ENCODE measurements at regions not wholly inside any gene's neighbourhood (a gene's known extent, or its start where the extent isn't known, plus 50 kb on each side); places are given as distances from the start of the nearest gene placed in this dataset.
"Not testable (repeated sequence)": the region's sequence is repeated elsewhere in the genome, so short reads cannot be mapped to it uniquely, and the experiment has no call there.

GRCh38 chr3:34077417-34078195 lies 279.2 kb downstream of the PDCD6IP start:
- Histone ChIP-seq H3K9ac (ENCODE audit: low read length) (no peak overlapping the region), H3K9me3 (ENCODE audit: control extremely low read depth in 1 of 3, control insufficient read depth in 2 of 3, insufficient read depth in 1 of 3, low read length in 2 of 3) (no peaks in the 10 kb centered on the region), H3K79me2 (ENCODE audit: control insufficient read depth, insufficient read depth, low read length) (no peaks in the 10 kb centered on the region), H4K20me1 (ENCODE audit: control insufficient read depth, insufficient read depth, low read length, poor library complexity, severe bottlenecking) (no peaks in the 10 kb centered on the region), H3K4me2 (replicated peaks; ENCODE audit: low read depth, low read length, poor library complexity, severe bottlenecking) (no peak overlapping the region), H3K4me3 (ENCODE audit: control extremely low read depth in 1 of 5, extremely low read depth in 1 of 5, insufficient read depth in 1 of 5, low read depth in 2 of 5, low read length in 4 of 5) (no peak overlapping the region), H3K4me1 (ENCODE audit: control insufficient read depth in 2 of 2, insufficient read depth in 2 of 2, low read length in 2 of 2) (peaks cover 4 to 7% of the 10 kb centered on the region in 2 donors), H2AFZ (ENCODE audit: insufficient read depth, low read depth, low read length, poor library complexity, severe bottlenecking) (no peak overlapping the region), H3K27ac (ENCODE audit: low read length in 2 of 2) (no peak overlapping the region), H3K27me3 (replicated peaks in 1 of 4; ENCODE audit: control extremely low read depth in 1 of 4, control insufficient read depth in 3 of 4, insufficient read depth in 4 of 4, low read length in 3 of 4) (no peaks in the 10 kb centered on the region), H3K36me3 (replicated peaks in 1 of 2; ENCODE audit: control extremely low read depth in 1 of 2, control insufficient read depth in 1 of 2, extremely low read depth in 1 of 2, insufficient read depth in 2 of 2, low read length in 1 of 2) (no peaks in the 10 kb centered on the region)
- POLR2A ChIA-PET: no interaction called here
- no peak for ATAC-seq (ENCODE audit: low read depth)
- CTCF ChIA-PET: no interaction called here
- no peaks in the 10 kb centered on the region for H3K27me3 Mint-ChIP-seq
- TF ChIP-seq EZH2 (IDR thresholded peaks at IDR 0.05; ENCODE audit: borderline replicate concordance, insufficient read depth, low read depth, low read length, poor library complexity, severe bottlenecking): no peak
- no peak for TF ChIP-seq CTCF (IDR thresholded peaks at IDR 0.05)
- no peak overlapping the region for H3K27ac Mint-ChIP-seq
- intact Hi-C loops (cut with micrococcal nuclease): no loop called here
- H3K4me1 Mint-ChIP-seq: peaks cover 27% of the 10 kb centered on the region
- DNase-seq: no peak
- H3K9me3 Mint-ChIP-seq (ENCODE audit: insufficient read depth): no peaks in the 10 kb centered on the region
- peak overlapping the region; percentile 57 for H3K4me3 Mint-ChIP-seq
- WGBS (ENCODE audit: insufficient coverage): 82% methylated on average over 9 of the region's 13 CpGs

- Mint-ChIP-seq H3K4me1 (peaks cover 20% of the 10 kb centered on the region), H3K9me3 (ENCODE audit: insufficient read depth) (no peaks in the 10 kb centered on the region), H3K27ac (no peak overlapping the region), H3K4me3 (no peak overlapping the region), H3K27me3 (no peaks in the 10 kb centered on the region)
- H3K9ac ChIP-seq (ENCODE audit: low read length): no peak overlapping the region
- H3K79me2 ChIP-seq (ENCODE audit: control insufficient read depth, insufficient read depth, low read length): no peaks in the 10 kb centered on the region
- 75% methylated on average over 1 of the region's 2 CpGs for WGBS (ENCODE audit: insufficient coverage)
- ChIA-PET CTCF (no interaction called here), POLR2A (no interaction called here)
- intact Hi-C loops (cut with micrococcal nuclease): no loop called here
- H3K4me2 ChIP-seq (replicated peaks; ENCODE audit: low read depth, low read length, poor library complexity, severe bottlenecking): no peak overlapping the region
- DNase-seq: no peak
- TF ChIP-seq EZH2 (IDR thresholded peaks at IDR 0.05; ENCODE audit: borderline replicate concordance, insufficient read depth, low read depth, low read length, poor library complexity, severe bottlenecking): no peak
- TF ChIP-seq CTCF (IDR thresholded peaks at IDR 0.05): no peak
- no peaks in the 10 kb centered on the region for H3K27me3 ChIP-seq (replicated peaks in 1 of 4; ENCODE audit: control extremely low read depth in 1 of 4, control insufficient read depth in 3 of 4, insufficient read depth in 4 of 4, low read length in 3 of 4)
- H3K4me3 ChIP-seq (ENCODE audit: control extremely low read depth in 1 of 5, extremely low read depth in 1 of 5, insufficient read depth in 1 of 5, low read depth in 2 of 5, low read length in 4 of 5): no peak overlapping the region
- H4K20me1 ChIP-seq (ENCODE audit: control insufficient read depth, insufficient read depth, low read length, poor library complexity, severe bottlenecking): no peaks in the 10 kb centered on the region
- no peaks in the 10 kb centered on the region for H3K9me3 ChIP-seq (ENCODE audit: control extremely low read depth in 1 of 3, control insufficient read depth in 2 of 3, insufficient read depth in 1 of 3, low read length in 2 of 3)
- ATAC-seq (ENCODE audit: low read depth): no peak
- H3K4me1 ChIP-seq (ENCODE audit: control insufficient read depth in 2 of 2, insufficient read depth in 2 of 2, low read length in 2 of 2): peaks cover 0 to 3% of the 10 kb centered on the region in 2 donors
- no peaks in the 10 kb centered on the region for H3K36me3 ChIP-seq (replicated peaks in 1 of 2; ENCODE audit: control extremely low read depth in 1 of 2, control insufficient read depth in 1 of 2, extremely low read depth in 1 of 2, insufficient read depth in 2 of 2, low read length in 1 of 2)
- H3K27ac ChIP-seq (ENCODE audit: low read length in 2 of 2): no peak overlapping the region
- no peak overlapping the region for H2AFZ ChIP-seq (ENCODE audit: insufficient read depth, low read depth, low read length, poor library complexity, severe bottlenecking)
Observed at GRCh38 chr3:34078418-34078817, 280.0 kb downstream of the PDCD6IP start.

- WGBS (ENCODE audit: insufficient coverage): no CpG with 5 or more reads among the region's 3 CpGs
Observed at GRCh38 chr3:34079849-34080248, 281.4 kb downstream of the PDCD6IP start.

More at GRCh38 chr3:34079849-34080248, 281.4 kb downstream of the PDCD6IP start:
- H3K27ac ChIP-seq (ENCODE audit: low read length in 2 of 2); H2AFZ ChIP-seq (ENCODE audit: insufficient read depth, low read depth, low read length, poor library complexity, severe bottlenecking); H3K4me3 Mint-ChIP-seq; intact Hi-C loops (cut with micrococcal nuclease); CTCF ChIA-PET; POLR2A ChIA-PET; H3K9me3 ChIP-seq (ENCODE audit: control extremely low read depth in 1 of 3, control insufficient read depth in 2 of 3, insufficient read depth in 1 of 3, low read length in 2 of 3); H3K27ac Mint-ChIP-seq; H3K9ac ChIP-seq (ENCODE audit: low read length); ATAC-seq (ENCODE audit: low read depth); H3K9me3 Mint-ChIP-seq (ENCODE audit: insufficient read depth); H3K79me2 ChIP-seq (ENCODE audit: control insufficient read depth, insufficient read depth, low read length); H3K4me3 ChIP-seq (ENCODE audit: control extremely low read depth in 1 of 5, extremely low read depth in 1 of 5, insufficient read depth in 1 of 5, low read depth in 2 of 5, low read length in 4 of 5); H3K27me3 ChIP-seq (replicated peaks in 1 of 4; ENCODE audit: control extremely low read depth in 1 of 4, control insufficient read depth in 3 of 4, insufficient read depth in 4 of 4, low read length in 3 of 4); H3K36me3 ChIP-seq (replicated peaks in 1 of 2; ENCODE audit: control extremely low read depth in 1 of 2, control insufficient read depth in 1 of 2, extremely low read depth in 1 of 2, insufficient read depth in 2 of 2, low read length in 1 of 2); DNase-seq; H4K20me1 ChIP-seq (ENCODE audit: control insufficient read depth, insufficient read depth, low read length, poor library complexity, severe bottlenecking); H3K4me1 ChIP-seq (ENCODE audit: control insufficient read depth in 2 of 2, insufficient read depth in 2 of 2, low read length in 2 of 2); H3K27me3 Mint-ChIP-seq; H3K4me2 ChIP-seq (replicated peaks; ENCODE audit: low read depth, low read length, poor library complexity, severe bottlenecking): not testable (repeated sequence)
- peaks cover 10% of the 10 kb centered on the region for H3K4me1 Mint-ChIP-seq
